GM18519 (cell line): ENCODE measurements at regions not wholly inside any gene's neighbourhood (a gene's known extent, or its start where the extent isn't known, plus 50 kb on each side); places are given as distances from the start of the nearest gene placed in this dataset.
A peak's percentile ranks its signal among the peaks of the same experiment; 100 is the strongest.
"Not testable (repeated sequence)": the region's sequence is repeated elsewhere in the genome, so short reads cannot be mapped to it uniquely, and the experiment has no call there.

ENCODE experiments used
- ATAC-seq: cut with Tn5 transposase; IDR thresholded peaks from one replicate; pipeline ENCODE4 v1.9.1; 2021; ENCODE audit warnings: mild to moderate bottlenecking, moderate library complexity; ENCODE audit not compliant: unreplicated experiment, low FRiP score

- ATAC-seq = peak; percentile 80
Observed at GRCh38 chr1:193437785-193438184, 251.4 kb upstream of the B3GALT2 start.

- ATAC-seq = not testable (repeated sequence)
Observed at GRCh38 chr1:193437333-193437732, 250.9 kb upstream of the B3GALT2 start.

GRCh38 chr1:193435781-193436180 lies 249.4 kb upstream of the B3GALT2 start:
- ATAC-seq = no peak

GRCh38 chr1:193434319-193434718 lies 247.9 kb upstream of the B3GALT2 start:
- ATAC-seq = no peak

GRCh38 chr1:193433599-193433998 lies 247.2 kb upstream of the B3GALT2 start:
- no peak for ATAC-seq

- no peak for ATAC-seq
Observed at GRCh38 chr1:193432979-193433587, 246.7 kb upstream of the B3GALT2 start.

- ATAC-seq = no peak
Observed at GRCh38 chr1:193431265-193431977, 245.0 kb upstream of the B3GALT2 start.

- ATAC-seq = no peak
Observed at GRCh38 chr1:193427524-193427923, 241.1 kb upstream of the B3GALT2 start.

- no peak for ATAC-seq
Observed at GRCh38 chr1:193426061-193426460, 239.6 kb upstream of the B3GALT2 start.

GRCh38 chr1:193421487-193421886 lies 235.1 kb upstream of the B3GALT2 start:
- no peak for ATAC-seq

GRCh38 chr1:193419295-193419694 lies 232.9 kb upstream of the B3GALT2 start:
- ATAC-seq = no peak

GRCh38 chr1:193418745-193419058 lies 232.3 kb upstream of the B3GALT2 start:
- ATAC-seq = no peak

GRCh38 chr1:193417945-193418744 lies 231.7 kb upstream of the B3GALT2 start:
- ATAC-seq = peak; percentile 71

- no peak for ATAC-seq
Observed at GRCh38 chr1:193417403-193417802, 231.0 kb upstream of the B3GALT2 start.

- ATAC-seq = no peak
Observed at GRCh38 chr1:193416226-193417024, 230.0 kb upstream of the B3GALT2 start.

GRCh38 chr1:193415256-193415655 lies 228.8 kb upstream of the B3GALT2 start:
- no peak for ATAC-seq

GRCh38 chr1:193413376-193413775 lies 227.0 kb upstream of the B3GALT2 start:
- no peak for ATAC-seq

GRCh38 chr1:193412748-193413147 lies 226.3 kb upstream of the B3GALT2 start:
- no peak for ATAC-seq

GRCh38 chr1:193411714-193412113 lies 225.3 kb upstream of the B3GALT2 start:
- ATAC-seq = no peak

- ATAC-seq = no peak
Observed at GRCh38 chr1:193411215-193411614, 224.8 kb upstream of the B3GALT2 start.

- ATAC-seq = no peak
Observed at GRCh38 chr1:193408782-193409293, 222.4 kb upstream of the B3GALT2 start.
